SK-N-SH (cell line): ENCODE measurements at regions not wholly inside any gene's neighbourhood (a gene's known extent, or its start where the extent isn't known, plus 50 kb on each side); places are given as distances from the start of the nearest gene placed in this dataset.

Experiments
- CTCF ChIA-PET: fragments of 300-600, 350-600 bp; formaldehyde crosslinking; extraction: SDS; loops from one replicate; lab custom pipeline; 2021; lab: Yijun Ruan, JAX
- POLR2A ChIA-PET: fragments of 350-600 bp; sonication (Branson Sonifier 250); formaldehyde crosslinking; extraction: SDS; loops from one replicate; lab custom pipeline; 2020; ENCODE audit warnings: antibody characterized with exemption, inconsistent platforms; lab: Yijun Ruan, JAX
- DNase-seq: peaks from one replicate; pipeline ENCODE4 v3.0.0; 2012
- H2AFZ ChIP-seq: fragments of 200-600 bp; sonication (generic); 2 replicates; pipeline ENCODE4 v1.8.1; 2016; ENCODE audit warnings: antibody characterized with exemption, mild to moderate bottlenecking, low read depth
- H3F3A ChIP-seq: fragments of 200-600 bp; sonication (generic); replicated peaks from 2 replicates; pipeline ENCODE3; 2016; ENCODE audit warnings: antibody characterized with exemption, mild to moderate bottlenecking; ENCODE audit not compliant: insufficient read depth
- H3K27ac ChIP-seq, 2 experiments: fragments of 200-500 bp in 1 of 2; fragments of 200-600 bp in 1 of 2; sonication (Bioruptor generic) in 1 of 2; sonication (generic), shearing (Covaris generic) in 1 of 2; 2 replicates each; pipeline versions ENCODE4 v1.5.1 to v1.6.1; 2014 to 2016; ENCODE audit warnings: low read depth in 2 of 2, inconsistent platforms in 1 of 2, low read length in 1 of 2, mild to moderate bottlenecking in 1 of 2, mixed read lengths in 1 of 2
- H3K27me3 ChIP-seq: fragments of 200-600 bp; sonication (generic), shearing (Covaris generic); 2 replicates; pipeline ENCODE4 v1.6.1; 2016; ENCODE audit warnings: mixed run types; ENCODE audit not compliant: insufficient read depth
- H3K36me3 ChIP-seq, 2 experiments: fragments of 200-500 bp in 1 of 2; fragments of 200-600 bp in 1 of 2; sonication (Bioruptor generic) in 1 of 2; sonication (generic) in 1 of 2; replicated peaks in 1 of 2; 2 replicates each; pipeline versions ENCODE3 to v1.5.1; 2014 to 2016; ENCODE audit warnings: low read length in 1 of 2, mild to moderate bottlenecking in 1 of 2; ENCODE audit not compliant: insufficient read depth in 2 of 2, control insufficient read depth in 1 of 2
- H3K4me1 ChIP-seq, 2 experiments: fragments of 200-500 bp in 1 of 2; fragments of 200-600 bp in 1 of 2; sonication (Bioruptor generic) in 1 of 2; sonication (generic), shearing (Covaris generic) in 1 of 2; 2 replicates each; pipeline versions ENCODE4 v1.5.1 to v1.6.1; 2014 to 2016; ENCODE audit warnings: low read depth in 1 of 2, low read length in 1 of 2, mixed run types in 1 of 2; ENCODE audit not compliant: insufficient read depth in 2 of 2, control insufficient read depth in 1 of 2
- H3K4me2 ChIP-seq: fragments of 200-600 bp; sonication (generic), shearing (Covaris generic); 2 replicates; pipeline ENCODE4 v1.6.1; 2017; ENCODE audit warnings: mixed run types
- H3K4me3 ChIP-seq, 2 experiments: fragments of 200-500 bp in 1 of 2; fragments of 200-600 bp in 1 of 2; sonication (Bioruptor generic) in 1 of 2; sonication (generic), shearing (Covaris generic) in 1 of 2; 2 replicates each; pipeline versions ENCODE4 v1.5.1 to v1.8.1; 2014 to 2016; ENCODE audit warnings: low read depth in 2 of 2, inconsistent platforms in 1 of 2, low read length in 1 of 2, mild to moderate bottlenecking in 1 of 2, mixed read lengths in 1 of 2, moderate library complexity in 1 of 2
- H3K79me2 ChIP-seq: fragments of 200-600 bp; sonication (generic); 2 replicates; pipeline ENCODE4 v1.8.1; 2017; ENCODE audit warnings: mild to moderate bottlenecking; ENCODE audit not compliant: insufficient read depth
- H3K9ac ChIP-seq: fragments of 200-600 bp; sonication (generic); 2 replicates; pipeline ENCODE4 v1.6.1; 2017; ENCODE audit warnings: mixed run types
- H3K9me2 ChIP-seq: fragments of 200-600 bp; sonication (generic); 2 replicates; pipeline ENCODE4 v1.6.1; 2017; ENCODE audit warnings: mixed run types
- H3K9me3 ChIP-seq: fragments of 200-600 bp; sonication (generic); 2 replicates; pipeline ENCODE4 v1.6.1; 2017; ENCODE audit warnings: mixed run types, mild to moderate bottlenecking, moderate library complexity
- H4K20me1 ChIP-seq: fragments of 200-600 bp; sonication (generic); 2 replicates; pipeline ENCODE4 v1.6.1; 2017; ENCODE audit warnings: mild to moderate bottlenecking, mixed run types; ENCODE audit not compliant: insufficient read depth
- CTCF ChIP-seq: fragments of 200-600 bp; sonication (generic); IDR thresholded peaks from 2 replicates; pipeline ENCODE4 v1.6.1; 2017; ENCODE audit warnings: antibody characterized with exemption, mild to moderate bottlenecking, moderate library complexity
- EP300 ChIP-seq, 2 experiments: IDR thresholded peaks; 2 replicates each; pipeline versions ENCODE4 v1.4.0 to v1.6.1; 2012; ENCODE audit warnings: borderline replicate concordance in 1 of 2, low read depth in 1 of 2, low read length in 1 of 2
- GATA2 ChIP-seq: sonication (generic); formaldehyde crosslinking; IDR thresholded peaks from 2 replicates; pipeline ENCODE4 v1.5.0; 2020; ENCODE audit warnings: mild to moderate bottlenecking, missing genetic modification reagents
- SIN3A ChIP-seq: IDR thresholded peaks from 2 replicates; pipeline ENCODE4 v1.6.1; 2012; ENCODE audit warnings: low read depth, mild to moderate bottlenecking, low read length, moderate library complexity, borderline replicate concordance
- WGBS: methylation state at CpG from one replicate; pipeline ENCODE4 v1.1.6; 2017; ENCODE audit warnings: low lambda C conversion rate; 5-methylcytosine and 5-hydroxymethylcytosine counted together

GRCh38 chr12:21710958-21711775 lies 53.5 kb upstream of the LDHB start:
- H3K36me3 ChIP-seq, result no peaks in the 10 kb centered on the region
- no peaks in the 10 kb centered on the region for H3K79me2 ChIP-seq
- CTCF ChIA-PET, result interaction anchor here (1.0 to 3.5 kb wide), 4 partner anchors 13 to 307 kb away, joined by 3 to 17 read pairs (median 4); no protein-coding TSS in a partner anchor
- H3K4me1 ChIP-seq, result no peaks in the 10 kb centered on the region
- no peak overlapping the region for H3K9ac ChIP-seq
- TF ChIP-seq SIN3A (no peak), EP300 (IDR thresholded peaks at IDR 0.05; ENCODE audit: borderline replicate concordance in 1 of 2, low read depth in 1 of 2, low read length in 1 of 2) (no peak), GATA2 (CRISPR knock-in tag) (no peak), CTCF (no peak)
- TF ChIP-seq, all 33 proteins: peak for 0
- DNase-seq, result no peak
- POLR2A ChIA-PET, result no interaction called here
- Histone ChIP-seq H3K9me2 (no peaks in the 10 kb centered on the region; the same call in 1 of the 2 replicates), H4K20me1 (no peaks in the 10 kb centered on the region), H3K27ac (no peak overlapping the region), H3K4me2 (no peak overlapping the region), H3F3A (no peaks in the 10 kb centered on the region), H2AFZ (no peak overlapping the region), H3K4me3 (no peak overlapping the region), H3K9me3 (no peaks in the 10 kb centered on the region), H3K27me3 (no peaks in the 10 kb centered on the region; the same call in 1 of the 2 replicates)
- 34% methylated on average over 2 of the region's 2 CpGs for WGBS
